Fibroblast of skin of back (primary cell): ENCODE measurements at regions not wholly inside any gene's neighbourhood (a gene's known extent, or its start where the extent isn't known, plus 50 kb on each side); places are given as distances from the start of the nearest gene placed in this dataset.

ENCODE experiments used
- DNase-seq: peaks from one replicate; pipeline ENCODE4 v3.0.0-alpha.2; 2013

DNA sequence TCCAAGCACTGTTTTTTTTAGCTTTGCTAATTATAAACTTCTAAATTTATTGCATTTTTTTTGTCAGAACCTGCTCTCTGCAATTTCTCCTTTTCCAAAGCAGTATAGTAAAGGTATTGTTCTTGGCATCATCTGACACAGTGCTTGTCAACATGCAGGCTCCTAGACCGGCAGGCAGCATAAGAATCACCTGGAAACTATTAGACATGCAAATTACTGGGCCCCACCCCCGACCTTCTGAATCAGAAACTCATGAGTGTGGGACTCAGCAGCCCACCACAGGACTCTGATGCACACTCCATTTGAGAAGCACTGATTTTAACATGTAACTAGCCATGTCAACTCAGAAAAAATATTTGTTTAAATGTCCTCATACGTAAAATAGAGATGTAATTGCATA, 551.1 kb upstream of the CELF4 start:
- DNase-seq, result no peak

DNA sequence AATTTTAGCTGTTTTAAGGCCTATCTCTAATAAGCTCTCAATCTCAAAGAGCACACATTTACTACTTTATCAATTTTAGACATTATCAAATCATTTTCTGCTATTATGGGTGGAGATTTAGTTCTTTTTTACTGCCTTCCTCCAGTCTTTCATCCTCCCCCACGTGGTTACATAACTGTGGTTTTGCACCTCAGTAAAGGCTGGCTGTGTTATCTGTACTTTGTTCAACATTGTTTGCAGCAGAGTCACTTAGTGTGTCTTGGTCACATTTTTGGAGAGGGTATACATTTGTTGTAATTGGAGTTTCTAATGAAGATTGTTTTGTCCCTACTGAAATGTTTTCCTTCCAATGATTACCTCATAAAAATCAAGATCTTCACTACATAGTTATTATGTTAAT, 549.6 kb upstream of the CELF4 start:
- DNase-seq, result no peak

- DNase-seq, result no peak
Observed at GRCh38 chr18:38087538-38087937, 521.9 kb upstream of the CELF4 start.

GRCh38 chr18:38081516-38081915, 515.9 kb upstream of the CELF4 start:
- no peak for DNase-seq

DNA sequence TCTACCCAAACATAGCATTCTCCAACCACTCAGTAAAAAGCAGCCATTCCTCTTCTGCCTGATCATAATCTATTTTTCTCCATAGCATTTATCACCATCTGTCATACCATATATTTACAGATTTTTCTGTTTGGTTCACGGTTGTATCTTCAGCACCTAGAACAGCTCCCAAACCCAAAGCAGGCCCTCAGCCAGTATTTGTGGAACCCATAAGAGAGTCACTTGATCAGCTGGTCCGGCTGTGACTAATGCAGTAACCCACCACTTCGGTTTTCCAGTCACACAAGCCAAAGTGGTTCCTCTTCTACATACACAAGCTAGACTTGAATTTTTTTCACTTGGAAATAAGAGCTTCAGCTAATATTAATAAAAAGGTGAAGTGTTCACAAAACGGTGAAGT, 511.6 kb upstream of the CELF4 start:
- DNase-seq, result no peak

- DNase-seq, result no peak
Observed at GRCh38 chr18:38076346-38077070, 510.9 kb upstream of the CELF4 start.

- DNase-seq, result no peak
Observed at GRCh38 chr18:38074298-38074876, 508.8 kb upstream of the CELF4 start.

DNA sequence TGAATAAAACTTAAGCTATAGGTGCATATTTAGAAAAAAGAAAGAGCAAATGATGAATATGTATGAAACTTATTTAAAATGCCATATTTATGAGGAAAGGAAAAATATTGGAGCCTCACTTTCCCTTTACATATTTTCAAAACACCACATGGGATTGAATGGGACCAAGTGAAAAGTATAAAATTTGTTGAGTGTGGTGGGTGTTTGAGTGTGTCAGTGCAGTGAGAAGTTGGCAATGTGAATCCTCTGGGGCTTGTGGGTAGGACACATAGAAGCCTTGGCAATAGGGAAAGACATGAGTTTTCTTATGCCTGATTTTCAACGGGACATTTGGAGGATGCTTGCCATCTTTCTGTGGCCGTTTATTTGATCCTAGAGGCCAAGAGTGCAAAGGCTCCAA, 502.2 kb upstream of the CELF4 start:
- DNase-seq, result no peak

- DNase-seq, result no peak
Observed at GRCh38 chr18:38067086-38067485, 501.5 kb upstream of the CELF4 start.

- DNase-seq, result no peak
Observed at GRCh38 chr18:38052879-38053590, 487.4 kb upstream of the CELF4 start.

DNA sequence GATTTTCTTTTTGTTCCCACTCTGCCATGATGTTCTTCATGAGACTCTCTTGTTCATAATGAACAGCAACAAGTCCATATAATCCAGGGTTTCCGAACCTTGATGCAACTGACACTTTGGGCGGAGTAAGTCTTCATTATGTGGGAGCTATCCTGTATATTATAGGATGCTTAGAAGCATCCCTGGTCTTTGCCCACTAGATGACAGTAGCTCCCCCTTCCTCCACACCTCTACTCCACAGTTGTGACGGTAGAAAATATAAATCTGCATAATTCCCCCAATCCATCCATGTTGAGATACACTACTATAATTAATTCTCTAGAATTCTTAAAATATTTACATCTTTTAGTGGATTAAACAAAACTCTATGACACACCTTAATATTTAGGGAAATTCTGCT, 482.2 kb upstream of the CELF4 start:
- DNase-seq, result no peak

GRCh38 chr18:38046651-38047050, 481.1 kb upstream of the CELF4 start:
- no peak for DNase-seq

DNA sequence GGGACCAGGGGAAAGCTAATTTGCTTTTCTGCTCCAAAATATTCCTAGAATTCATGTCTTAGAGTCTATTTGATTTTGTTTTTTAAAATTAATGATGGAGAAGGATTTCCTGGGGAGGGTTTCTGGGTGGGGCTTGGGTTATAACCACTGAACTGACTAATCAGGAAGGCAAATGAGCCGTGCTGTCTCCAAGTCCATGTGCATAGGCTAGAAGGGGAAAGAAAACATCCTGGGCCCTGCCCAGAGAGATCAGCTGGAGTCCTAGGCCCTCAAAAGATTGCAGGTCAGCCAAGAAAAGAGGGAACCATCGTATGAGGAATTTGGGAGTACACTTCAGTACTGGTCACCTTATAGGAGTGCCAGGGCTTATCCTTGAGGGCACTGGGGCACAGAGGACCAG, 480.2 kb upstream of the CELF4 start:
- no peak for DNase-seq

- DNase-seq, result no peak
Observed at GRCh38 chr18:38042211-38042890, 476.8 kb upstream of the CELF4 start.

- no peak for DNase-seq
Observed at GRCh38 chr18:38038242-38038641, 472.6 kb upstream of the CELF4 start.

DNA sequence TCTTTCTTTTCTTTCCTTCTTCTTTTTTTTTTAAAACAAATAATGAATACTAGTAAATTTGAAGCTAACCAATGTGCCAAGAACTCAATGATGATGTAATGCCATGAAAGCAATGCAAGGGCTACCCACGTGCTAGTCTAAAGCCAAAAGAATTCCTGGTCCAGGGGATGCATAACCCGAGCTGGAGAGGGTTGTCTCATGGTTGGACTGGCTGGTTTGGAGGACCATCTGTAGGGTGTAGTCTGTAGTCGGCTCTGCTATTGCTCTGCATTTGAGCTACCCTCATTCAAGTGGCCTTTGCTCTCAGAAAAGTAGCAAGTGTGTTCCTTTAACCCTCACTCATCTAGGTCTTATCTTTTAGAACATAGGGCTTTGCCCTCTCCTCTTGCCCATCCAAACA, 469.6 kb upstream of the CELF4 start:
- no peak for DNase-seq

DNA sequence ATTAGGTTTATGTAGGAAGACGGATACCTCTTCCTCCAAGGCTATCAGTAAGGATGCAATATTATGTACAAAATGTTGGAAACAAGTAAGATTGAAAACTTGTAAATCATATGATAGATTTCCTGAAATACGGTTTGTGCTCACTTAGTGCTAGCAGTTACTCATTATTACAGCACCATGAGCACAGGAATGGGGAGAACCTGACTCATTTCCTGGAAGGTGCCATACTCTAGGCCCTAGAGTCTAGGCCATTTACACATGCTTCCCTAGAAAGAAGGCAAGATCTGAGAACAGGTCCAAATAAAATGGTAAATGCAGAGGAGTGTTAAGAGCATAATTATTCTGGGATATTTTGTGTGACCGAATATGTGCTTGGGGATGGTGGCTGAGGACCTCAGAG, 467.7 kb upstream of the CELF4 start:
- no peak for DNase-seq

- no peak for DNase-seq
Observed at GRCh38 chr18:38032516-38032915, 466.9 kb upstream of the CELF4 start.

DNA sequence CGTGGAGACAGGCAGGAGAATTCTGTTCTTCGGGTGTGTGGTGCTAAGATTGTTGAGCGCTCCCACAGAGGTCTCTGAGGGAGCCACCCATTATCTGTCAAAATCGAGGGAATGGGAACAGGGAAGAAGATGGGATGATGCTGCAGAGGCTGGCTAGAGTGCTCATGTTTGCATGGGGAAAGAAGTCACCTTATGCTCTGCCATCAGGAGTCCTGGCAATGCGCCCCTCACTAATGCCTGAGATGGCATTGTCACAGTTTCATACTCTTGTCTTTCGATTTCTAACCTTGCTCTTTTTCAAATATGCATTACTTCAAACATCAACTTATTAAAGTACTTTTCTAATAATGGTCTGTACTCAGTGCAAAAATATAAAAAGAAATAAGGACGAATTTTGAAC, 463.3 kb upstream of the CELF4 start:
- DNase-seq, result no peak

DNA sequence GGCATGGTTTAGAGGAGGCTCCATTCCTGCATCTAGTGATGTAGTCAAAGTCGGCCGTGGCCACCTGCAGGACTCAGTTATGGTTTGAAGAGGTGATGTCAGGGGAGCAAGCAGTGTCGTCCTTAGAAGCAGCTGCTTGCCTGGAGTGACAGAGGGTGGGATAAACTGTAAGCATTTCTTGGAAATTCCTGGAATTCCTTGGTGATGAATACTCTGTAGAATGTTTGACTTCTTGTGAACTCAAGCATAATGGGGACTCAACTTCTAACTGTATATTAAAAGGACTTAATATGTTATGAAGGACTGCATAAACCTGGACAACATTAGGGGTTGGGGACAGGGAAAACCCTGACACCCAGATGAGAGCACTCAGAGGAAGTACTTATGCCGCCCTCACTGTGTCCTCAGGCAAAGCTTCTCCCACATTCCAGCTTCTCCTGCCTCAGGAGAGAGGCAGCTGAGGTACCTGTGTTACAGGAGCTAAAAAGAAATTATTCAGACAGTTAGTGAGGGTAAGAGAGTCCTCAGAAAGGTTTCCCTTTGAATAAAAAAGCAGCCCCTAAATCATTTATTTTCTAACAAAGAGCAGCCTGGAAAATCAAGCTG, 459.9 kb upstream of the CELF4 start:
- DNase-seq, result peak; percentile 52

- no peak for DNase-seq
Observed at GRCh38 chr18:38023871-38024270, 458.3 kb upstream of the CELF4 start.

- no peak for DNase-seq
Observed at GRCh38 chr18:38022234-38022633, 456.6 kb upstream of the CELF4 start.

GRCh38 chr18:38019292-38019691, 453.7 kb upstream of the CELF4 start:
- DNase-seq, result no peak
